Activated naive CD8-positive, alpha-beta T cell treated with anti-CD3 and anti-CD28 coated beads, Interleukin-2, amount 50 U/mL, for 16 hours (primary cell): ENCODE measurements at regions not wholly inside any gene's neighbourhood (a gene's known extent, or its start where the extent isn't known, plus 50 kb on each side); places are given as distances from the start of the nearest gene placed in this dataset.

Experiments
- DNase-seq: peaks from one replicate; pipeline ENCODE4 v3.0.0-alpha.2; 2020; ENCODE audit warnings: low read depth, low spot score

- no peak for DNase-seq
These were observed 352.4 kb downstream of the KLF5 start for GRCh38 chr13:73411067-73411809.

GRCh38 chr13:73406454-73406853 lies 347.6 kb downstream of the KLF5 start:
- DNase-seq = no peak

DNA sequence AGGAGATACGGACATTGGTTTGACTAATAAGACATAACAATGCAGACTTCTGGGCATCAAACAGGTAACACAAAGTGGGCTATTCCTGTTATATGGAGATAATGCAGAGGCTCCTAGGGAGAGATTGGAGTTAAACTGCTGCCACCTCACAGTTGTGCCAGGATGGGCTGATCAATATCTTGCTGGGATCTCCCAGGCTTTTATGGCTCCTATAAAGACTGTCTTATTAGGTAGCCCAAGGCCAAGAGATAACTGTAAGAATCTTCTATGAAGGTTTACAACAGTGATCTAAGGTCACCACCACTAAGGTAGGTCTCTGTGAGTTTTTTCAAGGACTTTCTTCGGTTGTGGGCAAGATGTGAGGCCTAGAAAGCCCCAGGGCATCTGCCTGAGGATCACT lies 345.8 kb downstream of the KLF5 start:
- no peak for DNase-seq

DNA sequence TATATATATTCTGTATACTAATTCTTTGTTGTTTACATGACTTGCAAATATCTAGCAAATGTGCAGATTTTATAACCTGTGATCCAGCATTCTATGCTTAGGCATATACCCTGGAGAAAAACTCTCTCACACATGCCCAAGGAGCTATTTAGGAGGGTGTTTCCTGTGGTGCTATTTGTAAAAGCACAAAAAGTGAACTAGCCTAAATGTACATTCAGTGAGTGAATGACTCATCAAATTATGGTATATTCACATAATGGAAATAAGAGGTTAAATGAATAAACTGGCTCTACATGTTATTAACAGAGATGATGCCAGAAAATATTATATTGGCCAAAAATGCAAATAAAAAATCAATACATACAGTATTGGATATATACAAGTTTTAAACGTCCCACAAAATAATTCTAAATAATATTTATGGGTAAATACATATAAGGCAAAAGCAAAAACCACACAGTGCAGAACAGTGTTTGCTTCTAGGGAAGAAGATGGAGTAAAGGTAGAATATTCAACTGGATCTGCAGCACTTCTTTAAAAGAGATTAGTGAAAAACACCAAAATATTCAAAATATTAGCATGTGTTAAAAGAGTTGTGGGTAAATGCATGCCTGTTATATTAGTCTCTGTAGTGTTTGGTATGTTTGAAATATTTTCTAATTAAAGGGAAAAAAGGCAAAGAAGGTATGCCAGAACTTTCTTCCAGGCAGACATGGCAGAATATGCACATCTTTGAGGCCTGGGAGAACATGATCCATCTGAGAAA lies 344.7 kb downstream of the KLF5 start:
- no peak for DNase-seq

- DNase-seq = no peak
These were observed 343.0 kb downstream of the KLF5 start for GRCh38 chr13:73401769-73402168.

GRCh38 chr13:73399347-73400216 lies 340.8 kb downstream of the KLF5 start:
- no peak for DNase-seq

GRCh38 chr13:73397496-73398305 lies 338.9 kb downstream of the KLF5 start:
- no peak for DNase-seq

GRCh38 chr13:73394066-73394465 lies 335.3 kb downstream of the KLF5 start:
- DNase-seq = no peak

GRCh38 chr13:73390100-73390499 lies 331.3 kb downstream of the KLF5 start:
- DNase-seq = no peak

DNA sequence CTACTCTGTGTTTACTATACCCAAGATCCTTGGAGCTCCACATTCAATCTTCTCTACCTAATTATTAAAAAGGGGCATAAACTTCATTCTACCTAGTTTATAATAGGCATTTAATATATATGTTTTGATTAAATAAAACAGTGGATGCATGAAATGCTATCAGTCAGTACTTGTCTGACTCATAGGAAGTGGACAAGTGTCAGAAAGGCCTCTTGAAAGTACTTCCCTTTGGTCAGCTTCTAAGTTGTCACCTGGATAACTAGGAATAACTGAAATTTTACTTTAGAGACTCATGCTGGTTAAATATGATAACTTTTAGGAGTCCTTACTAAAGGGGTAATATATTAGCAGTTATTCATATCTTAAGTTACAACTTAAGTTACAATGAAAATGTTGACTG lies 329.8 kb downstream of the KLF5 start:
- DNase-seq = no peak

DNA sequence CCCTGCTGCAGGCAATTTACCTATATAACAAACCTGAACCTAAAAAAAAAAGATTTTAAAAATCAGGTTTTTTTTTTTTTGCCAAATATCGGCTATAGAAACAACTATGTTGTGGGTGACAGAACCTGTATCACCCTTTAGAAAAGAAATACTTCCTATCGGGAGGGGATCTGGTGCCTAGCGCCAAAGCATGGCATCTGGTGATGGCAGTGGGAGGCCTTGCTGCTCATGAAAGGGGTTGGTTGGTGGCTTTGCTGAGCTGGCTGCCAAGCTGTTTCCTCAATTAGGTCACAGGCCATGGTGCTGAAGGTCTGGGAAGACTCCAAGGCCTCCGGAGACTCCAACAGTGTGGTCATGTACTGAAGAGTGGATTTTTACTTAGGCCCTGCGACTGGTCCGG lies 328.5 kb downstream of the KLF5 start:
- DNase-seq = no peak

- no peak for DNase-seq
These were observed 327.0 kb downstream of the KLF5 start for GRCh38 chr13:73385848-73386247.

DNA sequence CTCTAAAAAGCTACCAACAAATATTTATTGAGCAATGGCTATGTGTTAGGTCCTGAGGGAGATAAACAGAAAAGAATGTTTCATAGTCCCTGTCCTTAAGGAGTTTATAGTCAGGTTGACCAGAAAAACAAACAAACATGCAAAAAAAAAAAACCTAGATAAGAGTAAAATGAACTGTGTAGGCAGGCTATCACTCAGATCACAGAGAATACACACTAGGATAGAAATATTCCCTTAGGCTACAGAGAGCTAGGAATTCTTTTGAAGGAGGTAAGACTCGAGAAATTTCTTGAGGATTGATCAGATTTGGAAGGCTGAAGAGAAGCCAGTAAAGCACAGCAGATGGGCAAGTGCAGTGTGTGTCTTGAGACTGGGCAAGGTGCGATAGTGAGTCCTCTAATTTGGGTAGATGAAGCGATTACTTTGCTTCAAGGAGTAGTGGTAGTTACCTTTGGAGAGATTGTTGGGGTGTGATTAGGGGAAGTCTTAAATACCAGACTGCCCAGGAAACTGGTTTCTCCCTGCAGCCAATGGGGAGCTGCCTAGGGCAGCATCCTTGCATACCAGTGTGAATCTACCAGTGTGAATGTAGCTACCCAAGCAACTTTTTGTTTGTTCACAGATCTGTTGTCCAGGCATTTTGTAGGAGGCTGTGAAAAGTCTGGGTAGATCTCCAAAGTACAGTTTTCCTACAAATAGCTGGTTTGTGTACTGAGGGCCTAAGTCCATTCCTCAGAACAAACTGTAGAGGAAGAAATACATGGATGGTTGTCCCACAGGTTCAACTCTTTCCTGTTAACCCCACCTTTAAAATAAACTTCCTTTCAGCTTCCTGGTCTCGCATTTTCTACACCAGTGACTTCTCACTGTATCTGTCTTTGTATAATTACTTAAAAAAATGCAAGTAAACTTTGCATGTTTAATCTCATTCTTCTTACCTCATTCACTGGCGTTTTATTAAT lies 314.1 kb downstream of the KLF5 start:
- DNase-seq = no peak

- DNase-seq = no peak
These were observed 311.3 kb downstream of the KLF5 start for GRCh38 chr13:73370066-73370465.

GRCh38 chr13:73369095-73369494 lies 310.3 kb downstream of the KLF5 start:
- no peak for DNase-seq

DNA sequence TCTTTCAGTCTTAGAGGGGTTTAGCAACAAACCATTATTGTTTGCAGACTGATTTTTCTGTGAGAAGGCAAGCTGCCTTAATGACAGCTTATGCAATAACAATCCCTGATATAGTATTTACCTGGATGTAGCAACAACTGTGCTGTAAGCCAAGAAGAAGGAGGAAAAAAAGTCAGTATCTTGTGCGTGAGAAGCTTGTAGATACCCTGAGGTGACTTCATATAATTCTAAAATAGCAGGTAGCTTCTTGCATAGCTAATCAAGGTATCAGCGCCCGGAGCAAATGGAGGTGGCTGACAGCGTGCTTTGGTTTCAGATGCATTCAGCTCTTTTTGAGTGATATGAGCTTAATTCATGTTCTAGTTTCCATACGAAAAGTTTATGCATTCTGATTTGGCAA lies 309.8 kb downstream of the KLF5 start:
- no peak for DNase-seq

GRCh38 chr13:73367886-73368285 lies 309.1 kb downstream of the KLF5 start:
- DNase-seq = no peak

DNA sequence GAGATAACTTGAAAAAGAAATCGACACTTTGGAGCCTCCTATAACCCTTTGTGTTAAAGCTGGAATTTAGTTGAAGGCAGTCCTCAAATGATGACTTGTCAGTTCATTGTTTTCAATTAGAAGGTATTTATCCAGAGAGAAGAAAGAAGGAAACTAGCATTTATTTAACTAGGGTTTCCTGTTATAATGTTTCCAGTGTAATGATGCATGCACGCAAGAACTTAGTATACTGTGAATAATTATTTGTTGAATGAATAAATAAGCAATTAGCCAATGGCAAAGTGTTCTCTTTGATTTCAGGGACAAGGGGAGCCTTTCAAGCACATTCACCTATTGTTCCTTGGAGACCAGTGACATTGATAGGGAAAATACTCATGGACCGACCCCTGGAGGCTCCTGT lies 307.4 kb downstream of the KLF5 start:
- DNase-seq = no peak

- DNase-seq = no peak
These were observed 306.9 kb downstream of the KLF5 start for GRCh38 chr13:73365681-73366080.

DNA sequence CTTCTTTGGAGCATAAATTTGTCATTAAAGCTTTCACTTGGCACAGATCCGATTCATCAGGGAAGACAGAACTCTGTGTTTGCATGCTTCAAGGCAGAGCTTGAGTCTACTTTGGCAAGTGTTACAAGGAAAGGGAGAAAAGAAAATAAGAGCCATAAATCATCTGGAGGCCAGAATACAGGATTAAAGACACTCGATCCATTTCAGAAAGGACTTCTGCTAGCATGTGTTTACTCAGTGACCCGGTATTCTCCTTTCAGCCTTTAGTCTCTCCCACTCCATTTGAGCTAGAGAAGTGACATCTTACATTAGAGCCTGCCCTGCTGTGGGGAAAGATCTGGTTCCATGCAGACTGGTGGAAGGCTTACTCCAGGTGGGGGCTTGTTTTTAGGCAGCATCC lies 306.4 kb downstream of the KLF5 start:
- DNase-seq = no peak
